IMR-90 (cell line): ENCODE measurements at regions not wholly inside any gene's neighbourhood (a gene's known extent, or its start where the extent isn't known, plus 50 kb on each side); places are given as distances from the start of the nearest gene placed in this dataset.

Source experiments
- ATAC-seq: fragments of 200-7000 bp; cut with Tn5 transposase; 2 replicates; pipeline ENCODE4 v1.9.1; 2020; ENCODE audit warnings: low read depth, mild to moderate bottlenecking, moderate library complexity
- BruUV-seq: library from RNA; stranded (reverse); fragments of 400-500 nt; replicated peaks from 2 replicates; lab custom pipeline; 2021; lab: Mats Ljungman, UMichigan
- CTCF ChIA-PET: fragments of 300-600 bp; formaldehyde crosslinking; extraction: SDS; loops from one replicate; lab custom pipeline; 2021; ENCODE audit warnings: antibody characterized with exemption; lab: Yijun Ruan, JAX
- POLR2A ChIA-PET: fragments of 300-600 bp; sonication (Branson Sonifier 250); formaldehyde crosslinking; loops from one replicate; lab custom pipeline; 2022; ENCODE audit warnings: antibody characterized with exemption; ENCODE audit not compliant: unreplicated experiment; lab: Charles Lee
- DNase-seq: peaks from one replicate; pipeline ENCODE4 v3.0.0; 2013
- H2AFZ ChIP-seq: replicated peaks from 2 replicates; pipeline ENCODE3; 2013; ENCODE audit warnings: low read length, mild to moderate bottlenecking; ENCODE audit not compliant: poor library complexity
- H2AK5ac ChIP-seq: 2 replicates; pipeline ENCODE4 v1.6.1; 2013; ENCODE audit warnings: low read depth, low read length, inconsistent platforms
- H2AK9ac ChIP-seq: replicated peaks from 2 replicates; pipeline ENCODE3; 2013; ENCODE audit warnings: mild to moderate bottlenecking, low read depth, low read length, moderate library complexity; ENCODE audit not compliant: poor library complexity
- H2BK120ac ChIP-seq: 2 replicates; pipeline ENCODE4 v1.6.1; 2013; ENCODE audit warnings: low read depth, low read length, inconsistent platforms
- H2BK15ac ChIP-seq: 3 replicates; pipeline ENCODE4 v1.6.1; 2013; ENCODE audit warnings: low read depth, low read length, inconsistent platforms
- H2BK20ac ChIP-seq: 2 replicates; pipeline ENCODE4 v1.6.1; 2013; ENCODE audit warnings: low read depth, mild to moderate bottlenecking, inconsistent platforms, low read length, moderate library complexity
- H2BK5ac ChIP-seq: 2 replicates; pipeline ENCODE4 v1.6.1; 2013; ENCODE audit warnings: mild to moderate bottlenecking, low read depth, low read length, inconsistent platforms; ENCODE audit not compliant: poor library complexity, severe bottlenecking
- H3K14ac ChIP-seq: replicated peaks from 2 replicates; pipeline ENCODE4 v1.6.1; 2013; ENCODE audit warnings: low read depth, low read length, inconsistent platforms
- H3K18ac ChIP-seq: 2 replicates; pipeline ENCODE4 v1.6.1; 2013; ENCODE audit warnings: low read depth, low read length, control low read depth
- H3K23ac ChIP-seq: 2 replicates; pipeline ENCODE4 v1.6.1; 2013; ENCODE audit warnings: low read depth, low read length, inconsistent platforms
- H3K27ac ChIP-seq: 2 replicates; pipeline ENCODE4 v1.5.1; 2013; ENCODE audit warnings: mild to moderate bottlenecking, control low read depth, low read length; ENCODE audit not compliant: insufficient read depth
- H3K27me3 ChIP-seq: 2 replicates; pipeline ENCODE4 v1.6.1; 2013; ENCODE audit warnings: low read length; ENCODE audit not compliant: control insufficient read depth, insufficient read depth
- H3K36me3 ChIP-seq: 2 replicates; pipeline ENCODE4 v1.6.1; 2013; ENCODE audit warnings: low read length, mixed read lengths; ENCODE audit not compliant: control insufficient read depth, insufficient read depth
- H3K4ac ChIP-seq: 2 replicates; pipeline ENCODE4 v1.6.1; 2013; ENCODE audit warnings: low read depth, low read length, inconsistent platforms
- H3K4me1 ChIP-seq: 2 replicates; pipeline ENCODE4 v1.6.1; 2013; ENCODE audit warnings: low read length, mixed read lengths; ENCODE audit not compliant: control insufficient read depth, insufficient read depth
- H3K4me2 ChIP-seq: 2 replicates; pipeline ENCODE4 v1.6.1; 2013; ENCODE audit warnings: low read depth, mild to moderate bottlenecking, control low read depth, low read length, moderate library complexity
- H3K4me3 ChIP-seq: 2 replicates; pipeline ENCODE4 v1.5.1; 2013; ENCODE audit warnings: low read depth, mild to moderate bottlenecking, control low read depth, low read length, moderate library complexity; ENCODE audit not compliant: insufficient read depth
- H3K56ac ChIP-seq: 2 replicates; pipeline ENCODE4 v1.6.1; 2013; ENCODE audit warnings: low read length, inconsistent platforms; ENCODE audit not compliant: insufficient read depth; ENCODE audit errors: extremely low read depth
- H3K79me1 ChIP-seq, 2 experiments: 2 replicates each; pipeline ENCODE4 v1.6.1; 2013; ENCODE audit warnings: low read length in 2 of 2, inconsistent platforms in 1 of 2, low read depth in 1 of 2
- H3K9ac ChIP-seq: 2 replicates; pipeline ENCODE4 v1.6.1; 2013; ENCODE audit warnings: low read depth, low read length, control low read depth
- H3K9me1 ChIP-seq: 2 replicates; pipeline ENCODE4 v1.6.1; 2013; ENCODE audit warnings: low read length, inconsistent platforms; ENCODE audit not compliant: insufficient read depth
- H3K9me3 ChIP-seq: 2 replicates; pipeline ENCODE4 v1.6.1; 2013; ENCODE audit warnings: low read length; ENCODE audit not compliant: control insufficient read depth, insufficient read depth
- H4K20me1 ChIP-seq: 2 replicates; pipeline ENCODE4 v1.6.1; 2013; ENCODE audit warnings: low read length, inconsistent platforms; ENCODE audit not compliant: insufficient read depth
- H4K5ac ChIP-seq: 2 replicates; pipeline ENCODE4 v1.6.1; 2013; ENCODE audit warnings: mild to moderate bottlenecking, low read depth, low read length, control low read depth
- H4K8ac ChIP-seq, 2 experiments: 2 replicates each; pipeline ENCODE4 v1.6.1; 2013; ENCODE audit warnings: low read depth in 2 of 2, low read length in 2 of 2, control low read depth in 1 of 2, inconsistent platforms in 1 of 2
- H4K91ac ChIP-seq: 2 replicates; pipeline ENCODE4 v1.6.1; 2013; ENCODE audit warnings: low read depth, low read length, inconsistent platforms; ENCODE audit not compliant: insufficient read depth
- BHLHE40 ChIP-seq: fragments of 150-350 bp; IDR thresholded peaks from 2 replicates; pipeline ENCODE4 v1.6.1; 2016; ENCODE audit warnings: mild to moderate bottlenecking, low read depth, low read length
- CEBPB ChIP-seq: IDR thresholded peaks from 2 replicates; pipeline ENCODE4 v1.6.1; 2012; ENCODE audit warnings: low read depth, low read length, improper control_type of control experiment
- POLR2A ChIP-seq: IDR thresholded peaks from 2 replicates; pipeline ENCODE4 v1.6.1; 2012; ENCODE audit warnings: mild to moderate bottlenecking, low read depth, low read length
- WGBS, 2 experiments: methylation state at CpG; one replicate each; pipeline versions ENCODE4 v1.1.5 to v1.1.7; 2013; ENCODE audit warnings: missing lambda C conversion rate in 2 of 2; ENCODE audit not compliant: insufficient read length in 1 of 2; ENCODE audit errors: extremely low coverage in 2 of 2; 5-methylcytosine and 5-hydroxymethylcytosine counted together
- dilution Hi-C: fragments of 300-500 bp; cut with HindIII; formaldehyde crosslinking; loops from one replicate; pipeline ENCODE4 v1.14.3; 2018; ENCODE audit warnings: low sequenced_read_pairs; ENCODE audit not compliant: unreplicated experiment
- in situ Hi-C: fragments of 300-500 bp; cut with MboI; formaldehyde crosslinking; loops from 3 replicates; pipeline ENCODE4 v1.14.3; 2019; ENCODE audit warnings: low sequenced_read_pairs, inconsistent platforms, mixed read lengths
- intact Hi-C: fragments of 100-400 bp; cut with micrococcal nuclease; formaldehyde crosslinking; loops from 2 replicates; pipeline ENCODE4 v1.10.0; 2022

DNA sequence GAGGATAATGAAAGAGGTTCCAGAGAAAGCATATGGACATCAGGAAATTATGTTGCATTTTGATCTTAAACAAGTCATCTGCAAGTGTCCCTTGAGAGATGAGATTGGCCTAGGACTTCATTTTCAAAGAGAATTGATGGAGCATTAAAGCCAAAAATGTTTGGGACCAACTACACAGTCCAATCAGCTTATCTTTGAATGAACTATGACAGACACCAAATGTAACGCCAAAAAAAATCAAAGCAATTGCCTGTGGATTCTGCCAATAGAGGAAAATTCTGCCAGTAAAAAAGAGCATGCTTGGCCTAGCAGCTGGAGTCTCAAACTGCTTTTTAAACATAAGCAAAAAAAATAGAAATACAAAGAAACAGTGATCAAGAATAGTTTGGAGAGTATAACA is 594.5 kb upstream of the CHAC2 start:
- Histone ChIP-seq H3K4me3 (no peak overlapping the region), H3K4ac (no peak overlapping the region), H4K20me1 (no peaks in the 10 kb centered on the region), H3K9ac (no peak overlapping the region), H2BK20ac (no peak overlapping the region), H3K18ac (no peak overlapping the region), H4K8ac (no peak overlapping the region), H3K4me1 (peaks cover 3% of the 10 kb centered on the region; the same call in 1 of the 2 replicates), H3K23ac (no peak overlapping the region), H3K27me3 (no peaks in the 10 kb centered on the region; the same call in 1 of the 2 replicates), H2AK5ac (no peak overlapping the region), H3K27ac (no peak overlapping the region), H2BK15ac (no peak overlapping the region), H4K91ac (no peak overlapping the region), H2AFZ (no peak overlapping the region), H3K36me3 (no peaks in the 10 kb centered on the region), H2AK9ac (no peak overlapping the region), H3K79me1 (no peaks in the 10 kb centered on the region), H2BK5ac (no peak overlapping the region), H3K14ac (no peak overlapping the region), H3K4me2 (no peak overlapping the region), H2BK120ac (no peak overlapping the region), H3K9me3 (no peaks in the 10 kb centered on the region), H3K56ac (no peak overlapping the region), H4K5ac (no peak overlapping the region), H3K9me1 (no peaks in the 10 kb centered on the region)
- no peak for ATAC-seq
- no CpG with 5 or more reads among the region's 1 CpG for WGBS, 2 experiments
- ChIA-PET CTCF (no interaction called here), POLR2A (no interaction called here)
- dilution Hi-C loops = no loop called here
- DNase-seq = no peak
- TF ChIP-seq POLR2A (no peak), BHLHE40 (no peak), CEBPB (no peak)
- in situ Hi-C loops = no loop called here
- intact Hi-C loops = no loop called here
- BruUV-seq = no TSS peak
